ENCODE measurements at regions not wholly inside any gene's neighbourhood (a gene's known extent, or its start where the extent isn't known, plus 50 kb on each side); places are given as distances from the start of the nearest gene placed in this dataset.

DNA sequence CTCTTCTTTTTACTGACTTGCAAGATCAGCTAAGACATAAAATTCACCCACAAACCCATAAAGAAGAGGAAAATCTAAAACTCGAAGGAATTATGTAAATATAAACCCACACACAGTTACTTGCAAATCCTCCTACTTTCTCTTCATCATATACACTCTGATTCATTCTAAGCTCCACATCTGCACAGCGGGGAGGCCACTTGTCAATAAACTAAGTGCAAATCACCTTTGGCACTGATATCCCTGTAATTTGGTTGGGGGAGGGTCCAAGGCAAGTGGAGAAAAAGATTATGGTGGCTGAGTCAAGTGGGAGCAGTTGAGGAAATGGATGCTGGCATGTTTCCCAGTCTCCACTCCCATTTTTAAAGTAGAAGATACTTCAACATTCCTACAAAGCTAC lies 596.5 kb downstream of the MATN1 start:
- TF ChIP-seq, protein P1, sequence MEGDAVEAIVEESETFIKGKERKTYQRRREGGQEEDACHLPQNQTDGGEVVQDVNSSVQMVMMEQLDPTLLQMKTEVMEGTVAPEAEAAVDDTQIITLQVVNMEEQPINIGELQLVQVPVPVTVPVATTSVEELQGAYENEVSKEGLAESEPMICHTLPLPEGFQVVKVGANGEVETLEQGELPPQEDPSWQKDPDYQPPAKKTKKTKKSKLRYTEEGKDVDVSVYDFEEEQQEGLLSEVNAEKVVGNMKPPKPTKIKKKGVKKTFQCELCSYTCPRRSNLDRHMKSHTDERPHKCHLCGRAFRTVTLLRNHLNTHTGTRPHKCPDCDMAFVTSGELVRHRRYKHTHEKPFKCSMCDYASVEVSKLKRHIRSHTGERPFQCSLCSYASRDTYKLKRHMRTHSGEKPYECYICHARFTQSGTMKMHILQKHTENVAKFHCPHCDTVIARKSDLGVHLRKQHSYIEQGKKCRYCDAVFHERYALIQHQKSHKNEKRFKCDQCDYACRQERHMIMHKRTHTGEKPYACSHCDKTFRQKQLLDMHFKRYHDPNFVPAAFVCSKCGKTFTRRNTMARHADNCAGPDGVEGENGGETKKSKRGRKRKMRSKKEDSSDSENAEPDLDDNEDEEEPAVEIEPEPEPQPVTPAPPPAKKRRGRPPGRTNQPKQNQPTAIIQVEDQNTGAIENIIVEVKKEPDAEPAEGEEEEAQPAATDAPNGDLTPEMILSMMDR (IDR thresholded peaks at IDR 0.05), result no peak
- TF ChIP-seq EZH2phosphoT487 (IDR thresholded peaks at IDR 0.05), result no peak

All from neural progenitor cell (in vitro differentiated cells).